DOHH2 (cell line): ENCODE measurements at regions not wholly inside any gene's neighbourhood (a gene's known extent, or its start where the extent isn't known, plus 50 kb on each side); places are given as distances from the start of the nearest gene placed in this dataset.

ENCODE experiments used
- H3F3A ChIP-seq: fragments of 200-600 bp; sonication (generic), shearing (Covaris generic); 2 replicates; pipeline ENCODE4 v1.6.0; 2016; ENCODE audit warnings: antibody characterized with exemption, mild to moderate bottlenecking; ENCODE audit not compliant: control insufficient read depth, insufficient read depth
- H3K27ac ChIP-seq: fragments of 200-600 bp; sonication (generic); 2 replicates; pipeline ENCODE4 v1.5.1; 2014; ENCODE audit warnings: low read depth, mild to moderate bottlenecking, low read length, moderate library complexity
- H3K27me3 ChIP-seq: fragments of 200-600 bp; sonication (generic); 2 replicates; pipeline ENCODE4 v1.6.1; 2014; ENCODE audit warnings: mild to moderate bottlenecking, low read length, mixed read lengths; ENCODE audit not compliant: control insufficient read depth
- H3K36me3 ChIP-seq: fragments of 200-600 bp; sonication (generic); 2 replicates; pipeline ENCODE4 v1.6.1; 2014; ENCODE audit warnings: mild to moderate bottlenecking, low read length, moderate library complexity, mixed read lengths; ENCODE audit not compliant: control insufficient read depth
- H3K4me1 ChIP-seq: fragments of 200-600 bp; sonication (generic); 2 replicates; pipeline ENCODE4 v1.6.1; 2014; ENCODE audit warnings: mild to moderate bottlenecking, low read length, mixed read lengths; ENCODE audit not compliant: control insufficient read depth
- H3K4me2 ChIP-seq: fragments of 200-600 bp; sonication (generic); 2 replicates; pipeline ENCODE4 v1.6.0; 2014; ENCODE audit warnings: mild to moderate bottlenecking, low read length, moderate library complexity
- H3K4me3 ChIP-seq: fragments of 200-600 bp; sonication (generic); 2 replicates; pipeline ENCODE4 v1.5.1; 2014; ENCODE audit warnings: mild to moderate bottlenecking, low read length, mixed read lengths
- H3K79me2 ChIP-seq: fragments of 200-600 bp; sonication (generic); 2 replicates; pipeline ENCODE4 v1.6.1; 2014; ENCODE audit warnings: mild to moderate bottlenecking, low read length, mixed read lengths; ENCODE audit not compliant: control insufficient read depth
- H3K9me2 ChIP-seq: fragments of 200-600 bp; sonication (generic); replicated peaks from 2 replicates; pipeline ENCODE4 v1.6.1; 2014; ENCODE audit warnings: mild to moderate bottlenecking, low read length, mixed read lengths; ENCODE audit not compliant: control insufficient read depth
- H3K9me3 ChIP-seq: fragments of 200-600 bp; sonication (generic); 2 replicates; pipeline ENCODE4 v1.6.1; 2014; ENCODE audit warnings: antibody characterized with exemption, low read length, mixed read lengths; ENCODE audit not compliant: control insufficient read depth, insufficient read depth
- H4K20me1 ChIP-seq: fragments of 200-600 bp; sonication (generic); 2 replicates; pipeline ENCODE4 v1.6.0; 2014; ENCODE audit warnings: low read depth, mild to moderate bottlenecking, antibody characterized with exemption, low read length, moderate library complexity; ENCODE audit not compliant: control insufficient read depth, insufficient read depth
- EZH2phosphoT487 ChIP-seq: fragments of 200-600 bp; sonication (generic); IDR thresholded peaks from 2 replicates; pipeline ENCODE4 v1.6.1; 2017; ENCODE audit warnings: borderline replicate concordance, mild to moderate bottlenecking, antibody characterized with exemption, low read length, moderate library complexity, mixed read lengths
- TF ChIP-seq, protein P1 (sequence below): fragments of 200-600 bp; sonication (generic); IDR thresholded peaks from one replicate; pipeline ENCODE4 v1.5.1; 2014; ENCODE audit warnings: antibody characterized with exemption, mild to moderate bottlenecking, low read depth, low read length; ENCODE audit not compliant: poor library complexity, severe bottlenecking

DNA sequence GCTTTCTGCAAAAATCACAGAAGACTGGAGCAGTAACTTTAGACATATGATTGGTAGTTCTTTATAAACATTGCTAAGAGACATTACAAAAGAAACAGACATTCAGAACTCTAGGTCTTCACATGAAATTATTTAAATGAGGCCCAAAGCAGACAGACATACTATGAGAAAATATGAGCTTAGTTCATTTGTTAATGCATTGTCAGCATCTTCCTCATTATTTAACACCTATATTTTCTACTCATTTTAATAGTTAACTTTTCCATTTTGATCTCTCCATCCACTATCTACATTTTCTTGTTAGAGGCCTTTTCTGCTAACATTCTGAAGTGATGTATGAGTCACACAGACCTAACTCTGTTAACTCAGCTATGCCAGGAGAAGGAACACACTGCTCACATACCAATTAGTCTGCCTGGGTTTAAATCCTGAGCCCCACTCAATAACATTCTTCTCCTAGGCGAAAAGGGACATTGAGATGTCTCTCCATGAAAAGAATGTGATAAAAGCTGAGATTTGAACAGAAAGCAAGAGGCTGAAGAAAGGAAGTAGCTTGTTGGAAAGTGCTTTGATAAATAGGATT is 400.3 kb upstream of the PKDCC start:
- no peaks in the 10 kb centered on the region for H3K9me2 ChIP-seq
- TF ChIP-seq, protein P1, sequence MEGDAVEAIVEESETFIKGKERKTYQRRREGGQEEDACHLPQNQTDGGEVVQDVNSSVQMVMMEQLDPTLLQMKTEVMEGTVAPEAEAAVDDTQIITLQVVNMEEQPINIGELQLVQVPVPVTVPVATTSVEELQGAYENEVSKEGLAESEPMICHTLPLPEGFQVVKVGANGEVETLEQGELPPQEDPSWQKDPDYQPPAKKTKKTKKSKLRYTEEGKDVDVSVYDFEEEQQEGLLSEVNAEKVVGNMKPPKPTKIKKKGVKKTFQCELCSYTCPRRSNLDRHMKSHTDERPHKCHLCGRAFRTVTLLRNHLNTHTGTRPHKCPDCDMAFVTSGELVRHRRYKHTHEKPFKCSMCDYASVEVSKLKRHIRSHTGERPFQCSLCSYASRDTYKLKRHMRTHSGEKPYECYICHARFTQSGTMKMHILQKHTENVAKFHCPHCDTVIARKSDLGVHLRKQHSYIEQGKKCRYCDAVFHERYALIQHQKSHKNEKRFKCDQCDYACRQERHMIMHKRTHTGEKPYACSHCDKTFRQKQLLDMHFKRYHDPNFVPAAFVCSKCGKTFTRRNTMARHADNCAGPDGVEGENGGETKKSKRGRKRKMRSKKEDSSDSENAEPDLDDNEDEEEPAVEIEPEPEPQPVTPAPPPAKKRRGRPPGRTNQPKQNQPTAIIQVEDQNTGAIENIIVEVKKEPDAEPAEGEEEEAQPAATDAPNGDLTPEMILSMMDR = no peak
- no peak for TF ChIP-seq EZH2phosphoT487
- H3K4me3 ChIP-seq = no peak overlapping the region
- no peak overlapping the region for H3K4me2 ChIP-seq
- H4K20me1 ChIP-seq = no peaks in the 10 kb centered on the region
- no peaks in the 10 kb centered on the region for H3K9me3 ChIP-seq
- no peaks in the 10 kb centered on the region for H3K79me2 ChIP-seq
- H3K27ac ChIP-seq = no peak overlapping the region
- no peaks in the 10 kb centered on the region for H3K36me3 ChIP-seq
- H3K27me3 ChIP-seq = no peaks in the 10 kb centered on the region
- H3K4me1 ChIP-seq = no peaks in the 10 kb centered on the region
- no peaks in the 10 kb centered on the region for H3F3A ChIP-seq

GRCh38 chr2:41657226-41657625 is 390.6 kb upstream of the PKDCC start:
- no peaks in the 10 kb centered on the region for H3K4me1 ChIP-seq
- H3K27ac ChIP-seq = no peak overlapping the region
- H3K4me3 ChIP-seq = no peak overlapping the region
- no peaks in the 10 kb centered on the region for H3F3A ChIP-seq
- TF ChIP-seq, protein P1 = no peak
- no peak for TF ChIP-seq EZH2phosphoT487
- H3K79me2 ChIP-seq = no peaks in the 10 kb centered on the region
- H3K36me3 ChIP-seq = no peaks in the 10 kb centered on the region
- no peaks in the 10 kb centered on the region for H3K27me3 ChIP-seq
- no peak overlapping the region for H3K4me2 ChIP-seq
- no peaks in the 10 kb centered on the region for H3K9me2 ChIP-seq
- H4K20me1 ChIP-seq = no peaks in the 10 kb centered on the region
- no peaks in the 10 kb centered on the region for H3K9me3 ChIP-seq

DNA sequence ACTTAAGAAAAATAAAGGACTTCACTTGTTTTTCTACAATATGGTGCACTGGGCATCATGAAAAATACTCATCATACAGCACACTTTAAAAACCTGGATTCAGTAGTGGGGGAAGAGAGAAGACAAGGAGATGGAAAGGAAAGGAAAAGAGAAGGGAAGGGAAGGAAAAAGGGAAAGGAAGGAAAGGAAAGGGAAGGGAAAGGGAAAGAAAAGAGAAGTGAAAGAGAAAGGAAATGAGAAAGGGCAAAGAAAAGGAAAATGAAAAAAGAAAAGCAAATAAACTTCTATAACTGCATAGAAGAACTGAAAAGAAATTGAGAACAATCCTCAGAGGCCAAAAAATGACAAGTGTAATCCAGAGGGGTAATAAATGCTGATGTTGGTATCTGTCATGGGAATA is 388.1 kb upstream of the PKDCC start:
- Histone ChIP-seq H3K4me2 (no peak overlapping the region), H3K9me2 (no peaks in the 10 kb centered on the region), H3K79me2 (no peaks in the 10 kb centered on the region), H3K4me1 (no peaks in the 10 kb centered on the region), H3K27me3 (no peaks in the 10 kb centered on the region), H4K20me1 (no peaks in the 10 kb centered on the region), H3K4me3 (no peak overlapping the region), H3F3A (no peaks in the 10 kb centered on the region), H3K9me3 (no peaks in the 10 kb centered on the region), H3K27ac (no peak overlapping the region), H3K36me3 (no peaks in the 10 kb centered on the region)
- no peak for TF ChIP-seq EZH2phosphoT487
- TF ChIP-seq, protein P1 = no peak

- TF ChIP-seq EZH2phosphoT487 = no peak
- TF ChIP-seq, protein P1 = no peak
- no peaks in the 10 kb centered on the region for H3K9me3 ChIP-seq
- no peaks in the 10 kb centered on the region for H3K9me2 ChIP-seq
- no peaks in the 10 kb centered on the region for H4K20me1 ChIP-seq
- no peak overlapping the region for H3K4me2 ChIP-seq
- H3K4me3 ChIP-seq = no peak overlapping the region
- no peaks in the 10 kb centered on the region for H3K27me3 ChIP-seq
- no peaks in the 10 kb centered on the region for H3F3A ChIP-seq
- no peaks in the 10 kb centered on the region for H3K36me3 ChIP-seq
- H3K27ac ChIP-seq = no peak overlapping the region
- no peaks in the 10 kb centered on the region for H3K79me2 ChIP-seq
- no peaks in the 10 kb centered on the region for H3K4me1 ChIP-seq
Observed at GRCh38 chr2:41662461-41662860, 385.4 kb upstream of the PKDCC start.
